Cardiac muscle cell (in vitro differentiated cells and primary cell): ENCODE measurements at regions not wholly inside any gene's neighbourhood (a gene's known extent, or its start where the extent isn't known, plus 50 kb on each side); places are given as distances from the start of the nearest gene placed in this dataset.

Experiments
- DNase-seq, 2 donors: peaks; one replicate each; pipeline versions ENCODE4 v3.0.0 to v3.0.0-alpha.2; 2010 to 2017; ENCODE audit warnings: low read depth in 1 of 2, low spot score in 1 of 2
- H3K27ac ChIP-seq: fragments of 200-600 bp; sonication (generic); 2 replicates; pipeline ENCODE4 v1.5.1; 2016
- H3K27me3 ChIP-seq: fragments of 200-600 bp; sonication (generic); 2 replicates; pipeline ENCODE4 v1.6.0; 2016; ENCODE audit warnings: control low read depth
- H3K36me3 ChIP-seq: fragments of 200-600 bp; sonication (generic); 2 replicates; pipeline ENCODE4 v1.5.1; 2016; ENCODE audit warnings: control low read depth
- H3K4me1 ChIP-seq: fragments of 200-600 bp; sonication (generic); 2 replicates; pipeline ENCODE4 v1.8.1; 2017; ENCODE audit warnings: low read depth, mild to moderate bottlenecking, mixed run types
- H3K4me3 ChIP-seq: fragments of 200-600 bp; sonication (generic); 2 replicates; pipeline ENCODE4 v1.5.1; 2016; ENCODE audit warnings: mild to moderate bottlenecking
- H3K9me3 ChIP-seq: fragments of 200-600 bp; sonication (generic); 2 replicates; pipeline ENCODE4 v1.5.1; 2017; ENCODE audit warnings: low read depth, mild to moderate bottlenecking, control low read depth
- CTCF ChIP-seq: IDR thresholded peaks from 2 replicates; pipeline ENCODE4 v1.5.1; 2012; ENCODE audit warnings: low read depth, mild to moderate bottlenecking, low read length

- Histone ChIP-seq H3K27me3 (no peaks in the 10 kb centered on the region), H3K27ac (no peak overlapping the region), H3K9me3 (no peaks in the 10 kb centered on the region), H3K36me3 (no peaks in the 10 kb centered on the region), H3K4me3 (no peak overlapping the region), H3K4me1 (no peaks in the 10 kb centered on the region)
- peak in 1 of 2 donors; percentile 3 for DNase-seq
- TF ChIP-seq CTCF, result no peak
Observed at GRCh38 chr11:25159341-25159740, 662.5 kb downstream of the LUZP2 start.

GRCh38 chr11:25163421-25163820 lies 666.6 kb downstream of the LUZP2 start:
- H3K4me3 ChIP-seq, result no peak overlapping the region
- no peaks in the 10 kb centered on the region for H3K4me1 ChIP-seq
- no peaks in the 10 kb centered on the region for H3K27me3 ChIP-seq
- no peaks in the 10 kb centered on the region for H3K36me3 ChIP-seq
- H3K27ac ChIP-seq, result no peak overlapping the region
- TF ChIP-seq CTCF, result no peak
- H3K9me3 ChIP-seq, result no peaks in the 10 kb centered on the region
- peak in 1 of 2 donors; percentile 1 for DNase-seq

- Histone ChIP-seq H3K27me3 (no peaks in the 10 kb centered on the region), H3K27ac (no peak overlapping the region), H3K9me3 (no peaks in the 10 kb centered on the region), H3K4me1 (no peaks in the 10 kb centered on the region), H3K36me3 (no peaks in the 10 kb centered on the region), H3K4me3 (no peak overlapping the region)
- TF ChIP-seq CTCF, result no peak
- DNase-seq, result no peak
Observed at GRCh38 chr11:25180187-25180586, 683.3 kb downstream of the LUZP2 start.

- H3K4me1 ChIP-seq, result no peaks in the 10 kb centered on the region
Observed at GRCh38 chr11:25183411-25183810, 686.6 kb downstream of the LUZP2 start.

GRCh38 chr11:25197515-25197914 lies 700.7 kb downstream of the LUZP2 start:
- Histone ChIP-seq H3K4me3 (no peak overlapping the region), H3K36me3 (no peaks in the 10 kb centered on the region), H3K4me1 (no peaks in the 10 kb centered on the region), H3K9me3 (no peaks in the 10 kb centered on the region), H3K27me3 (no peaks in the 10 kb centered on the region), H3K27ac (no peak overlapping the region)
- no peak for TF ChIP-seq CTCF
- DNase-seq, result no peak

More at GRCh38 chr11:25183411-25183810, 686.6 kb downstream of the LUZP2 start:
- Histone ChIP-seq H3K27me3 (no peaks in the 10 kb centered on the region), H3K27ac (no peak overlapping the region), H3K4me3 (no peak overlapping the region), H3K9me3 (no peaks in the 10 kb centered on the region), H3K36me3 (no peaks in the 10 kb centered on the region)
- no peak for DNase-seq
- TF ChIP-seq CTCF, result no peak

GRCh38 chr11:25198704-25199103 lies 701.9 kb downstream of the LUZP2 start:
- no peak for TF ChIP-seq CTCF
- H3K27me3 ChIP-seq, result no peaks in the 10 kb centered on the region
- no peaks in the 10 kb centered on the region for H3K36me3 ChIP-seq
- no peaks in the 10 kb centered on the region for H3K4me1 ChIP-seq
- DNase-seq, result no peak
- no peak overlapping the region for H3K27ac ChIP-seq
- H3K4me3 ChIP-seq, result no peak overlapping the region
- no peaks in the 10 kb centered on the region for H3K9me3 ChIP-seq
